SK-N-SH (cell line): ENCODE measurements at regions not wholly inside any gene's neighbourhood (a gene's known extent, or its start where the extent isn't known, plus 50 kb on each side); places are given as distances from the start of the nearest gene placed in this dataset.

Experiments used
- CTCF ChIA-PET: fragments of 300-600, 350-600 bp; formaldehyde crosslinking; extraction: SDS; loops from one replicate; lab custom pipeline; 2021; lab: Yijun Ruan, JAX
- POLR2A ChIA-PET: fragments of 350-600 bp; sonication (Branson Sonifier 250); formaldehyde crosslinking; extraction: SDS; loops from one replicate; lab custom pipeline; 2020; ENCODE audit warnings: antibody characterized with exemption, inconsistent platforms; lab: Yijun Ruan, JAX
- DNase-seq: peaks from one replicate; pipeline ENCODE4 v3.0.0; 2012
- H2AFZ ChIP-seq: fragments of 200-600 bp; sonication (generic); 2 replicates; pipeline ENCODE4 v1.8.1; 2016; ENCODE audit warnings: antibody characterized with exemption, mild to moderate bottlenecking, low read depth
- H3F3A ChIP-seq: fragments of 200-600 bp; sonication (generic); replicated peaks from 2 replicates; pipeline ENCODE3; 2016; ENCODE audit warnings: antibody characterized with exemption, mild to moderate bottlenecking; ENCODE audit not compliant: insufficient read depth
- H3K27ac ChIP-seq, 2 experiments: fragments of 200-500 bp in 1 of 2; fragments of 200-600 bp in 1 of 2; sonication (Bioruptor generic) in 1 of 2; sonication (generic), shearing (Covaris generic) in 1 of 2; 2 replicates each; pipeline versions ENCODE4 v1.5.1 to v1.6.1; 2014 to 2016; ENCODE audit warnings: low read depth in 2 of 2, inconsistent platforms in 1 of 2, low read length in 1 of 2, mild to moderate bottlenecking in 1 of 2, mixed read lengths in 1 of 2
- H3K27me3 ChIP-seq: fragments of 200-600 bp; sonication (generic), shearing (Covaris generic); 2 replicates; pipeline ENCODE4 v1.6.1; 2016; ENCODE audit warnings: mixed run types; ENCODE audit not compliant: insufficient read depth
- H3K36me3 ChIP-seq, 2 experiments: fragments of 200-500 bp in 1 of 2; fragments of 200-600 bp in 1 of 2; sonication (Bioruptor generic) in 1 of 2; sonication (generic) in 1 of 2; replicated peaks in 1 of 2; 2 replicates each; pipeline versions ENCODE3 to v1.5.1; 2014 to 2016; ENCODE audit warnings: low read length in 1 of 2, mild to moderate bottlenecking in 1 of 2; ENCODE audit not compliant: insufficient read depth in 2 of 2, control insufficient read depth in 1 of 2
- H3K4me1 ChIP-seq, 2 experiments: fragments of 200-500 bp in 1 of 2; fragments of 200-600 bp in 1 of 2; sonication (Bioruptor generic) in 1 of 2; sonication (generic), shearing (Covaris generic) in 1 of 2; 2 replicates each; pipeline versions ENCODE4 v1.5.1 to v1.6.1; 2014 to 2016; ENCODE audit warnings: low read depth in 1 of 2, low read length in 1 of 2, mixed run types in 1 of 2; ENCODE audit not compliant: insufficient read depth in 2 of 2, control insufficient read depth in 1 of 2
- H3K4me2 ChIP-seq: fragments of 200-600 bp; sonication (generic), shearing (Covaris generic); 2 replicates; pipeline ENCODE4 v1.6.1; 2017; ENCODE audit warnings: mixed run types
- H3K4me3 ChIP-seq, 2 experiments: fragments of 200-500 bp in 1 of 2; fragments of 200-600 bp in 1 of 2; sonication (Bioruptor generic) in 1 of 2; sonication (generic), shearing (Covaris generic) in 1 of 2; 2 replicates each; pipeline versions ENCODE4 v1.5.1 to v1.8.1; 2014 to 2016; ENCODE audit warnings: low read depth in 2 of 2, inconsistent platforms in 1 of 2, low read length in 1 of 2, mild to moderate bottlenecking in 1 of 2, mixed read lengths in 1 of 2, moderate library complexity in 1 of 2
- H3K79me2 ChIP-seq: fragments of 200-600 bp; sonication (generic); 2 replicates; pipeline ENCODE4 v1.8.1; 2017; ENCODE audit warnings: mild to moderate bottlenecking; ENCODE audit not compliant: insufficient read depth
- H3K9ac ChIP-seq: fragments of 200-600 bp; sonication (generic); 2 replicates; pipeline ENCODE4 v1.6.1; 2017; ENCODE audit warnings: mixed run types
- H3K9me2 ChIP-seq: fragments of 200-600 bp; sonication (generic); 2 replicates; pipeline ENCODE4 v1.6.1; 2017; ENCODE audit warnings: mixed run types
- H3K9me3 ChIP-seq: fragments of 200-600 bp; sonication (generic); 2 replicates; pipeline ENCODE4 v1.6.1; 2017; ENCODE audit warnings: mixed run types, mild to moderate bottlenecking, moderate library complexity
- H4K20me1 ChIP-seq: fragments of 200-600 bp; sonication (generic); 2 replicates; pipeline ENCODE4 v1.6.1; 2017; ENCODE audit warnings: mild to moderate bottlenecking, mixed run types; ENCODE audit not compliant: insufficient read depth
- ELF1 ChIP-seq: IDR thresholded peaks from 2 replicates; pipeline ENCODE4 v1.4.0; 2012
- EZH2phosphoT487 ChIP-seq: fragments of 200-600 bp; sonication (generic); IDR thresholded peaks from 2 replicates; pipeline ENCODE4 v1.6.1; 2017; ENCODE audit warnings: low read depth, mixed run types, mild to moderate bottlenecking, antibody characterized with exemption, moderate library complexity, borderline replicate concordance
- FOSL2 ChIP-seq: IDR thresholded peaks from 2 replicates; pipeline ENCODE4 v1.4.0; 2012; ENCODE audit warnings: low read depth, mild to moderate bottlenecking, moderate library complexity, borderline replicate concordance
- GABPA ChIP-seq: IDR thresholded peaks from 2 replicates; pipeline ENCODE4 v1.4.0; 2012; ENCODE audit warnings: low read depth, mild to moderate bottlenecking
- POLR2AphosphoS5 ChIP-seq: IDR thresholded peaks from 2 replicates; pipeline ENCODE4 v1.6.1; 2012; ENCODE audit warnings: low read depth, low read length
- RAD21 ChIP-seq: IDR thresholded peaks from 2 replicates; pipeline ENCODE4 v1.6.1; 2012; ENCODE audit warnings: mild to moderate bottlenecking, low read length
- RCOR1 ChIP-seq: fragments of 150-350 bp; IDR thresholded peaks from 2 replicates; pipeline ENCODE4 v1.6.1; 2017; ENCODE audit warnings: antibody characterized with exemption, low read length
- REST ChIP-seq: IDR thresholded peaks from 2 replicates; pipeline ENCODE4 v1.6.1; 2012; ENCODE audit warnings: mild to moderate bottlenecking, low read depth, low read length, moderate library complexity
- RFX5 ChIP-seq: IDR thresholded peaks from 2 replicates; pipeline ENCODE4 v1.6.1; 2012; ENCODE audit warnings: mild to moderate bottlenecking, improper control_type of control experiment, low read length
- TCF12 ChIP-seq: IDR thresholded peaks from 2 replicates; pipeline ENCODE4 v1.4.0; 2012
- TEAD4 ChIP-seq: IDR thresholded peaks from 2 replicates; pipeline ENCODE4 v1.4.0; 2012; ENCODE audit warnings: mild to moderate bottlenecking, borderline replicate concordance; ENCODE audit not compliant: insufficient read depth
- ZBTB33 ChIP-seq: IDR thresholded peaks from 2 replicates; pipeline ENCODE4 v1.4.0; 2012; ENCODE audit warnings: low read depth, borderline replicate concordance
- WGBS: methylation state at CpG from one replicate; pipeline ENCODE4 v1.1.6; 2017; ENCODE audit warnings: low lambda C conversion rate; 5-methylcytosine and 5-hydroxymethylcytosine counted together
- TF ChIP-seq, protein P1 (sequence below): fragments of 200-600 bp; sonication (generic); IDR thresholded peaks from 2 replicates; pipeline ENCODE4 v1.6.1; 2017; ENCODE audit warnings: antibody characterized with exemption, mild to moderate bottlenecking, moderate library complexity

- TF ChIP-seq REST (no peak), EZH2phosphoT487 (no peak), ZBTB33 (no peak), TEAD4 (no peak), GABPA (no peak), RFX5 (no peak)
- TF ChIP-seq, protein P1, sequence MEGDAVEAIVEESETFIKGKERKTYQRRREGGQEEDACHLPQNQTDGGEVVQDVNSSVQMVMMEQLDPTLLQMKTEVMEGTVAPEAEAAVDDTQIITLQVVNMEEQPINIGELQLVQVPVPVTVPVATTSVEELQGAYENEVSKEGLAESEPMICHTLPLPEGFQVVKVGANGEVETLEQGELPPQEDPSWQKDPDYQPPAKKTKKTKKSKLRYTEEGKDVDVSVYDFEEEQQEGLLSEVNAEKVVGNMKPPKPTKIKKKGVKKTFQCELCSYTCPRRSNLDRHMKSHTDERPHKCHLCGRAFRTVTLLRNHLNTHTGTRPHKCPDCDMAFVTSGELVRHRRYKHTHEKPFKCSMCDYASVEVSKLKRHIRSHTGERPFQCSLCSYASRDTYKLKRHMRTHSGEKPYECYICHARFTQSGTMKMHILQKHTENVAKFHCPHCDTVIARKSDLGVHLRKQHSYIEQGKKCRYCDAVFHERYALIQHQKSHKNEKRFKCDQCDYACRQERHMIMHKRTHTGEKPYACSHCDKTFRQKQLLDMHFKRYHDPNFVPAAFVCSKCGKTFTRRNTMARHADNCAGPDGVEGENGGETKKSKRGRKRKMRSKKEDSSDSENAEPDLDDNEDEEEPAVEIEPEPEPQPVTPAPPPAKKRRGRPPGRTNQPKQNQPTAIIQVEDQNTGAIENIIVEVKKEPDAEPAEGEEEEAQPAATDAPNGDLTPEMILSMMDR: no peak
Observed at GRCh38 chr14:84809158-84809557, 720.8 kb upstream of the FLRT2 start (continued).

GRCh38 chr14:84814391-84814790 is 715.6 kb upstream of the FLRT2 start:
- ChIA-PET POLR2A (no interaction called here), CTCF (no interaction called here)
- 0% methylated on average over 1 of the region's 1 CpG for WGBS
- TF ChIP-seq RFX5 (no peak), FOSL2 (no peak), POLR2AphosphoS5 (no peak), RCOR1 (no peak), ELF1 (no peak), EZH2phosphoT487 (no peak), GABPA (no peak), TCF12 (no peak), RAD21 (no peak)
- no peaks in the 10 kb centered on the region for H3K9me3 ChIP-seq
- no peak overlapping the region for H3K4me3 ChIP-seq
- no peak overlapping the region for H3K27ac ChIP-seq
- no peaks in the 10 kb centered on the region for H4K20me1 ChIP-seq
- H3K9ac ChIP-seq: no peak overlapping the region
- H3K4me2 ChIP-seq: no peak overlapping the region
- H3F3A ChIP-seq: no peaks in the 10 kb centered on the region
- H3K79me2 ChIP-seq: no peaks in the 10 kb centered on the region
- no peaks in the 10 kb centered on the region for H3K9me2 ChIP-seq
- H2AFZ ChIP-seq: no peak overlapping the region
- no peaks in the 10 kb centered on the region for H3K36me3 ChIP-seq
- no peaks in the 10 kb centered on the region for H3K27me3 ChIP-seq
- H3K4me1 ChIP-seq: no peaks in the 10 kb centered on the region
- DNase-seq: no peak
